ENCODE measurements at regions not wholly inside any gene's neighbourhood (a gene's known extent, or its start where the extent isn't known, plus 50 kb on each side); places are given as distances from the start of the nearest gene placed in this dataset.

GRCh38 chr15:61483599-61483998 is 254.5 kb upstream of the RORA start:
- TF ChIP-seq CTCF (IDR thresholded peaks at IDR 0.05), result no peak
- TF ChIP-seq EP300 (IDR thresholded peaks at IDR 0.05; ENCODE audit: low read depth), result no peak
